Gastrocnemius medialis (tissue), 4 donors: ENCODE measurements at regions not wholly inside any gene's neighbourhood (a gene's known extent, or its start where the extent isn't known, plus 50 kb on each side); places are given as distances from the start of the nearest gene placed in this dataset.

Experiments
- ATAC-seq, 2 donors: fragments of 150-250 bp; one replicate each; pipeline ENCODE4 v1.9.1; 2016
- DNase-seq, 2 donors: peaks; one replicate each; pipeline ENCODE4 v3.0.0-alpha.2; 2019
- H3K27ac ChIP-seq, 4 donors: fragments of 200-600 bp; sonication (generic); 1 replicate in 1 of 4; 2 replicates in 3 of 4; pipeline ENCODE4 v1.5.1; 2016 to 2018; ENCODE audit warnings: mild to moderate bottlenecking in 2 of 4, moderate library complexity in 1 of 4
- H3K27me3 ChIP-seq, 3 donors: fragments of 200-600 bp; sonication (generic) in 2 of 3; 1 replicate in 1 of 3; 2 replicates in 2 of 3; pipeline versions ENCODE4 v1.5.1 to v1.6.0; 2016 to 2019; ENCODE audit warnings: mild to moderate bottlenecking in 1 of 3, moderate library complexity in 1 of 3
- H3K36me3 ChIP-seq, 2 donors: fragments of 200-600 bp; sonication (generic) in 1 of 2; one replicate each; pipeline ENCODE4 v1.5.1; 2017 to 2018
- H3K4me1 ChIP-seq, 2 donors: fragments of 200-600 bp; sonication (generic) in 1 of 2; one replicate each; pipeline ENCODE4 v1.5.1; 2016 to 2017; ENCODE audit warnings: mild to moderate bottlenecking in 2 of 2
- H3K4me3 ChIP-seq, 4 donors: fragments of 200-600 bp; sonication (generic) in 3 of 4; 1 replicate in 1 of 4; 2 replicates in 3 of 4; pipeline ENCODE4 v1.5.1; 2016 to 2019; ENCODE audit warnings: mild to moderate bottlenecking in 2 of 4
- H3K9me3 ChIP-seq, 3 donors: fragments of 200-600 bp; sonication (generic) in 2 of 3; 1 replicate in 1 of 3; 2 replicates in 2 of 3; pipeline ENCODE4 v1.5.1; 2016 to 2019
- POLR2A ChIP-seq, 2 donors: fragments of 450-650 bp; IDR thresholded peaks; one replicate each; pipeline ENCODE4 v1.6.1; 2017; ENCODE audit warnings: antibody characterized with exemption in 2 of 2, mild to moderate bottlenecking in 2 of 2, moderate library complexity in 2 of 2
- in situ Hi-C, 4 donors: fragments of 200-750 bp; cut with MboI; loops; one replicate each; pipeline versions ENCODE4 v1.15.0 to v1.8.0; 2017; ENCODE audit warnings: low sequenced_read_pairs in 4 of 4
- intact Hi-C: fragments of 100-400 bp; cut with DNase I; formaldehyde crosslinking; loops from one replicate; pipeline ENCODE4 v1.15.1; 2023; ENCODE audit warnings: low total_unique reads
- TF ChIP-seq, protein P1 (sequence below), 5 experiments: fragments of 450-650 bp in 3 of 5; fragments of 200-600 bp in 2 of 5; sonication (generic) in 2 of 5; IDR thresholded peaks in 4 of 5; conservative IDR thresholded peaks in 1 of 5; 1 replicate in 4 of 5; 2 replicates in 1 of 5; pipeline ENCODE4 v1.5.1; 2016 to 2019; ENCODE audit warnings: antibody characterized with exemption in 5 of 5, mild to moderate bottlenecking in 3 of 5, moderate library complexity in 3 of 5

DNA sequence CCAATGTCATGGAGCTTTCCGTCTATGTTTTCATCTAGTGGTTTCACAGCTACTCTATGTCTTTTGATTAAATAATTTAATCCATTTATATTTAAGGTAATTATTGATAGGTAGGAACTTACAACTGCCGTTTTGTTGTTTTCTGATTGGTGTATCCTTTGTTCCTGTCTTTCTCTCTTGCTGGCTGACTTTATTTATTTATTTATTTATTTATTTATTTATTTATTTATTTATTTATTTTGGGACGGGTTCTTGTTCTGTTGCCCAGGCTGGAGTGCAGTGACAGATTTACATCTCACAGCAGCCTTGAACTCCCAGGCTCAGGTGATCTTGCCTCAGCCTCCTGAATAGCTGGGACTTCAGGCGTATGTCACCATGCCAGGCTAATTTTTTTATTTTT is 299.2 kb upstream of the COL8A1 start:
- ATAC-seq (no peak), DNase-seq (no peak)
- Histone ChIP-seq H3K36me3 (no peaks in the 10 kb centered on the region), H3K27ac (no peak overlapping the region), H3K4me3 (no peak overlapping the region), H3K9me3 (no peaks in the 10 kb centered on the region), H3K27me3 (no peaks in the 10 kb centered on the region), H3K4me1 (no peaks in the 10 kb centered on the region)
- intact Hi-C loops = no loop called here
- no peak for TF ChIP-seq POLR2A (IDR thresholded peaks at IDR 0.05)
- TF ChIP-seq, protein P1, sequence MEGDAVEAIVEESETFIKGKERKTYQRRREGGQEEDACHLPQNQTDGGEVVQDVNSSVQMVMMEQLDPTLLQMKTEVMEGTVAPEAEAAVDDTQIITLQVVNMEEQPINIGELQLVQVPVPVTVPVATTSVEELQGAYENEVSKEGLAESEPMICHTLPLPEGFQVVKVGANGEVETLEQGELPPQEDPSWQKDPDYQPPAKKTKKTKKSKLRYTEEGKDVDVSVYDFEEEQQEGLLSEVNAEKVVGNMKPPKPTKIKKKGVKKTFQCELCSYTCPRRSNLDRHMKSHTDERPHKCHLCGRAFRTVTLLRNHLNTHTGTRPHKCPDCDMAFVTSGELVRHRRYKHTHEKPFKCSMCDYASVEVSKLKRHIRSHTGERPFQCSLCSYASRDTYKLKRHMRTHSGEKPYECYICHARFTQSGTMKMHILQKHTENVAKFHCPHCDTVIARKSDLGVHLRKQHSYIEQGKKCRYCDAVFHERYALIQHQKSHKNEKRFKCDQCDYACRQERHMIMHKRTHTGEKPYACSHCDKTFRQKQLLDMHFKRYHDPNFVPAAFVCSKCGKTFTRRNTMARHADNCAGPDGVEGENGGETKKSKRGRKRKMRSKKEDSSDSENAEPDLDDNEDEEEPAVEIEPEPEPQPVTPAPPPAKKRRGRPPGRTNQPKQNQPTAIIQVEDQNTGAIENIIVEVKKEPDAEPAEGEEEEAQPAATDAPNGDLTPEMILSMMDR (IDR thresholded peaks at IDR 0.05 in 4 of 5, conservative IDR thresholded peaks at IDR 0.05 in 1 of 5) = no peak
- in situ Hi-C loops = no loop called here

DNA sequence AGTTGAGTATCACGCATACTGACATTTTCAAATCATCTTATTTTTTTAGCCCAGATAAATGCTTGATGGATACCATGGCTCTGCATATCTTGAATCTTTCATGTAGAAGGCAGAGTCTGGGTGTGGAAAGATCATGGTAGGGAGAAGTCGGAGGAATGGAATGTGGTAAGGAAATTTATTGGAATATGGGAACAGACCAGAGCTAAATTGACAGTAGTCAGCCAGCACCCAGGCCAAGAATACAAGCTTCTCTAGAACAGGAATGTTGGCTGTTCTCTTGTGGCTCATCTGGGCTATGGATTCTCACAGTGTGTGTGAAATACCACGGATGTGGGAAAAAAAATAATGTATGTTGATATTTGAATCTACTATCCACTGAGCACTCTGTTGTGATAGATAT is 305.7 kb upstream of the COL8A1 start:
- Histone ChIP-seq H3K36me3 (no peaks in the 10 kb centered on the region), H3K27ac (no peak overlapping the region), H3K9me3 (no peaks in the 10 kb centered on the region), H3K27me3 (no peaks in the 10 kb centered on the region), H3K4me3 (no peak overlapping the region), H3K4me1 (no peaks in the 10 kb centered on the region)
- intact Hi-C loops = no loop called here
- in situ Hi-C loops = no loop called here
- TF ChIP-seq POLR2A (IDR thresholded peaks at IDR 0.05) = no peak
- TF ChIP-seq, protein P1 (IDR thresholded peaks at IDR 0.05 in 4 of 5, conservative IDR thresholded peaks at IDR 0.05 in 1 of 5) = no peak
- ATAC-seq (no peak), DNase-seq (no peak)

DNA sequence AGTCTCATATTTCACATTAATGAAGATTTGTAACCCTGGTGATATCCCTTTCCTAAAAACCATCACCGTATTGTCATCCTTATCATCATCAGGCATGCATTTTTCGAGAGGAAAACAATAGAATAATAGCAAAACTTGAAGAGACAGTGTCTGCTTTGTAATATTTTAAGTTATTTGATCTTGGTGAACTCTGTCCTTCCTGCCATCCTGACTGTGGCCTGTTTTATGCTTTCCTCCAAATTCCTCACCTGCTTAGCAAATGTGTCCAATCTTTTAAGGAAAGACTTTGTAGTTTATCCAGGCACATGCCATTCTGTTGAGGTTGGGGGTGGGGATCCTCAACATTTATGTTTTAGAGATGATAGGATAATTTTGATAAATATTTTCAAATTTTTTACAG is 306.1 kb upstream of the COL8A1 start:
- intact Hi-C loops = no loop called here
- DNase-seq (no peak), ATAC-seq (no peak)
- H3K4me1 ChIP-seq = no peaks in the 10 kb centered on the region
- H3K27ac ChIP-seq = no peak overlapping the region
- in situ Hi-C loops = no loop called here
- H3K9me3 ChIP-seq = no peaks in the 10 kb centered on the region
- H3K36me3 ChIP-seq = no peaks in the 10 kb centered on the region
- TF ChIP-seq, protein P1 (IDR thresholded peaks at IDR 0.05 in 4 of 5, conservative IDR thresholded peaks at IDR 0.05 in 1 of 5) = no peak
- TF ChIP-seq POLR2A (IDR thresholded peaks at IDR 0.05) = no peak
- H3K4me3 ChIP-seq = no peak overlapping the region
- H3K27me3 ChIP-seq = no peaks in the 10 kb centered on the region

DNA sequence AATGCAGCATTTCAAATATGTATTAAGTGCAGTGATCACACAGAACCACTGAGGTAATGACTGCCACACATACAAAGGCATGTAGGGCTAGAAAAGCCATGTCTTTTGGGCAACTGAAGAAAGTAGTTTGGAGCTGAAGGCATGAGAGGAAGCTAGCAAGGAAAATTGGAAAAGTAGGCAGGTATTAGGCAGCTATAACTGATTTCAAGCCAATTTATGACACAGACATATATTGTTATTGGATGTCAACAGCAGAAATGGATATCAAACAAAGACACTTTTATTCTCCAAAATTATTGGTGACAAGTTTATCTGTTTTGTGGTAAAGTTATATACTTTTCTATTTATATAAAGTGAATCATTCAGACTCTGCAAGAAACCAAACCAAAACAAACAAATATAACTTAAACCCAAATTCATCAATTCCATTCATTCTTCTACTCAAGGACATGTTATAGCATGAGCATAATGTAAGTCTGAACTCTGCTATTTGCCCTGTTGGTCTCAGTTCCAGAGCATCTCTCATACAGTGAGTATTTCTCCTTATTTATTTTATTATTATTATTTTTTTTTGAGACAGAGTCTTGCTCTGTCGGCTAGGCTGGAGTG is 307.4 kb upstream of the COL8A1 start:
- Histone ChIP-seq H3K4me1 (no peaks in the 10 kb centered on the region), H3K27ac (no peak overlapping the region), H3K36me3 (no peaks in the 10 kb centered on the region), H3K9me3 (no peaks in the 10 kb centered on the region), H3K4me3 (no peak overlapping the region), H3K27me3 (no peaks in the 10 kb centered on the region)
- intact Hi-C loops (no loop called here), in situ Hi-C loops (no loop called here)
- ATAC-seq = no peak
- no peak for TF ChIP-seq POLR2A (IDR thresholded peaks at IDR 0.05)
- TF ChIP-seq, protein P1 (IDR thresholded peaks at IDR 0.05 in 4 of 5, conservative IDR thresholded peaks at IDR 0.05 in 1 of 5) = no peak
- DNase-seq = no peak

DNA sequence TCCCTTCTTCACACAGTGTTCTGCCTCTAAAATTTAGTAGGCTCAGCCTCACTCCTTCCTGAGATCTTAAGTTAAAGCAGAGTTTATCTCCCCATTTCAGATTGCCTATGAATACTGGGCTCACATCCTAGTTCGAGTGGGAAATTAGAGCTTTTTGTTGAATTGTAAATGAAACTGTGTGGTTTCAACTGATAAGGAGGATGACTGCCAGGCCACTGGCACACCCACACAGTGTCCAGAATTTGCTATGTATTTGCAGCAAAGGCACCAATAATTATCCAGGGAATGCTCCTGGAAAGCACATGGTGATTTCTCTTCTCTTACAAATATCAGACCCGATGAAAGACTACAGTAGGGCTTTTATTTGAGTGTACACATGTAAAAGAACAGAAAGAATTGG is 308.1 kb upstream of the COL8A1 start:
- no peak overlapping the region for H3K27ac ChIP-seq
- no peaks in the 10 kb centered on the region for H3K27me3 ChIP-seq
- TF ChIP-seq, protein P1 (IDR thresholded peaks at IDR 0.05 in 4 of 5, conservative IDR thresholded peaks at IDR 0.05 in 1 of 5) = no peak
- no peak for TF ChIP-seq POLR2A (IDR thresholded peaks at IDR 0.05)
- no peaks in the 10 kb centered on the region for H3K9me3 ChIP-seq
- no peak for ATAC-seq
- no peak for DNase-seq
- intact Hi-C loops (no loop called here), in situ Hi-C loops (no loop called here)
- H3K4me3 ChIP-seq = no peak overlapping the region
- H3K4me1 ChIP-seq = no peaks in the 10 kb centered on the region
- no peaks in the 10 kb centered on the region for H3K36me3 ChIP-seq
